Activated naive CD4-positive, alpha-beta T cell (primary cell): ENCODE measurements at regions not wholly inside any gene's neighbourhood (a gene's known extent, or its start where the extent isn't known, plus 50 kb on each side); places are given as distances from the start of the nearest gene placed in this dataset.

Source experiments
- DNase-seq, 4 experiments: peaks; one replicate each; lab custom pipeline; 2025; lab: John Stamatoyannopoulos, UW

GRCh38 chr3:102747611-102748010 lies 312.8 kb downstream of the ZPLD1 start:
- no peak for DNase-seq

DNA sequence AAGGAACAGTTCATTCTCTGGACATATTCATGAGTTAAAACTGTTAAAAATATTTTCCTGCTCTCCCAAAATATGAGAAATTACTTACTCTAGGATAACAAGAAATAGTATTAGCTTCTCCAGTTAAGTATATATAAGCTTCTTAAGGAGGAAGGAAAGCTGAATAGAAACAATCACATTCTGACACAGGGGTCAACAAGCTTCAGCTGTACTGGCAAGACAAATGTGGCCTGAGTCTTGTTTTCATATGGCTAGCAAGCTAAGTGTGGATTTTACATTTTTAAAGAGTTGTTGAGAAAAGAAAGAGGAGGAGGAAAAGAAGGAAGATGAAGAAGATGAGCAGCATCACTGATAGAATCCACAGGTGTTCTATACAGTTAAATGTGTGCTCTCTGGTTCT lies 313.8 kb downstream of the ZPLD1 start:
- DNase-seq: no peak

- DNase-seq: no peak
Measured at GRCh38 chr3:102750322-102750721, 315.5 kb downstream of the ZPLD1 start.

GRCh38 chr3:102753901-102754300 lies 319.1 kb downstream of the ZPLD1 start:
- DNase-seq: no peak

- DNase-seq: no peak
Measured at GRCh38 chr3:102756706-102757105, 321.9 kb downstream of the ZPLD1 start.

DNA sequence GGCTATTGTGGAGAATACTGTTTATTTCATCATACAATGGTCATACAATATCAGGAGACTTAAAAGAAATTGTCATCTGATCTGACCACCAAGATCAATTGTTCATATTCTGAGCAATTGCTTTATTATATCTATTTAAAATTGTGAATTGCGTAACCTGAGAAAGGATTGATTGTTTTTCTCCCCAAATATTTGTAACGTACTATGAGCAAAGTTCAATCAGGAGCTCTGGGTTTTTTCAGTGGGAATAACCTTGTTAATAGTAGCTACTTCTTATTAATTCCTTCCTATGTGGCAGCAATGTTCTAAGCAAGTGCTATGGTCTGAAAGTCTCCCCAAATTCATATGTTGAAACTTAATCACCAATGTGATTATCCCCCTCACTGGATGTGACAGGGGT lies 323.1 kb downstream of the ZPLD1 start:
- no peak for DNase-seq

DNA sequence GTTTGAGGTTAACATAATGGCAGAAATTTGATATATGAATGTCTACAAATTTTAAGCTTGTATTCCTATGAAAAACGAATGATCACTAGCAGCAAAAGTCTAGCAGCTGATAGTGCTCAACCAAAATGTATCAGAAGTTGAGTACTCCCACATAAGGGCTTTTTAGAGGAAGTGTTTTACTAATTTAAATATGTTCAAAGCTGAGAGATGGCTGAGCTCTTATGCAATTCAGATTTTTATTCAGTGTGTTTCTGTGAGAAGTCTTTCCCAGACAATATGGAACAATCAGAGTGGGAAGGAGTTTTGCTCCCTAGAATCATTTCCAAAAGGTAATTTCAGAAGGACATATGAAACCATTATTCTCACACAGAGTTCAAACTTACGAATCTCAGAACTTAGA lies 327.0 kb downstream of the ZPLD1 start:
- DNase-seq: no peak

GRCh38 chr3:102790747-102791325 lies 356.0 kb downstream of the ZPLD1 start:
- DNase-seq: no peak

- no peak for DNase-seq
Measured at GRCh38 chr3:102791641-102792589, 357.1 kb downstream of the ZPLD1 start.

DNA sequence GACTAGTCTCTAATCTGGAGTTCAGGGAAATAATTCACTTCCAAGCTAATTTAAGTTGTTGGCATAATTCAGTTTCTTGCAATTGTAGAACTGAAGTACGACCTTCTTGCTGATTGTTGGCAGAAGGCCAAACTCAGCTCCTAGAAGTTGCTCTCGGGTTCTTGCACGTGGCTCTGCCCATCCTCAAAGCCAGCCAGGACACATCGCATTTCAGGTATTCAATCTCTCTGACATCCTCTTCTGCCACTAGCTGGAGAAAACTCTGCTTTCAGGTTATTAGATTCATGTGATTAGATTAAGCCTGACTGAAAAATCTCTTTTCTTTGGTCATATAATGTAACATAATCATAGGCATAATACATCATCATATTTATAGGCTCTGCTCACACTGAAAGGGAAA lies 362.0 kb downstream of the ZPLD1 start:
- DNase-seq: no peak

- DNase-seq: no peak
Measured at GRCh38 chr3:102802819-102803420, 368.1 kb downstream of the ZPLD1 start.

GRCh38 chr3:102810937-102811336 lies 376.1 kb downstream of the ZPLD1 start:
- DNase-seq: no peak

DNA sequence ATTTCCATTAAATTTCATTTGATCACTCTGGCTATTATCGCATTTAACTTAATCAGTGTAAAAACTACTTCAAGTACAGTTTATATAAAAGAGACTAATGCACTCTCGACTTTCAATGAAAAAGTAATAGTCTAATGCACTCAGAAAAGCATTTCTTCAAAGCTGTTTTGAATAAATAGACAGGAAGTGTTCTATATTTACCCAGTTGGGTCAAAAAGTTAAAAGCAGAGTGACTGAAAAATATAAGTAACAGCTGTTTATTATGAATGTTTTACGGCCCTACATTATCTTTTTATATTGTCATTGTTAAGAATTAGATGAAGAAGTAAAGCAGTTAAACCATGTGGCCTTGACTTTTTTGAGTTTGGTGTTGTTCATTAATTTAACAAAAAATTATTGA lies 391.8 kb downstream of the ZPLD1 start:
- DNase-seq: no peak

- DNase-seq: no peak
Measured at GRCh38 chr3:102827386-102827785, 392.6 kb downstream of the ZPLD1 start.

- DNase-seq: no peak
Measured at GRCh38 chr3:102830415-102830814, 395.6 kb downstream of the ZPLD1 start.

DNA sequence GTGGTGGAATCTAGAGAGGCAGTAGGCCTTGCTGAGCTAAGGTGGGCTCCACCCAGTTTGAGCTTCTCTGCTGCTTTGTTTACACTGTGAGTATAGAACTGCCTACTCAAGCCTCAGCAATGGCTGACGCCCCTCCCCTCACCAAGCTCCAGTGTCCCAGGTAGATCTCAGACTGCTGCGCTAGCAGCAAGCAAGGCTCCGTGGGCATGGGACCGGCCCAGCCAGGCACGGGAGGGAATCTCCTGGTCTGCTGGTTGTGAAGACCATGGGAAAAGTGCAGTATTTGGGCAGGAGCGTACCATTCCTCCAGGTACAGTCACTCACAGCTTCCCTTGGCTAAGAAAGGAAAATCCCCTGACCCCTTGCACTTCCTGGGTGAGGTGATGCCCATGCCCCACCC lies 407.1 kb downstream of the ZPLD1 start:
- DNase-seq: no peak

GRCh38 chr3:102866845-102867244 lies 432.0 kb downstream of the ZPLD1 start:
- DNase-seq: no peak

DNA sequence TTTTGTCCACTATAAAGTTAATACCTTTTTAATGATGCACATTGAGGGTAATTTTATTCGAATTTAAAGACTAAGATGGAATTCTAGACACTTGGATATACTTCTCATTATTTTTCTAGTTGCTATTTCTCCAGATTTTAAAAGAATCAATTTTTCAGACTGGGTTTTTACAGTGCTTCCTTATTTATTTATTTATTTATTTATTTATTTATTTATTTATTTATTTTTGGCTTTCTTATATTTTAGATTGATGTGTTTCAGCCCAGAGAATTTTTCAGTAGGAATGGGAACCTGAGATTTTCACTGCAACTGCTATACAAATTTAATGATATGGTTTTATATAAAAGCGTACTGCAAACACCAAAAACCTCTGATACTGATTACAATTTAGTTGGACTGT lies 448.7 kb downstream of the ZPLD1 start:
- no peak for DNase-seq

- no peak for DNase-seq
Measured at GRCh38 chr3:102885289-102885688, 450.5 kb downstream of the ZPLD1 start.

DNA sequence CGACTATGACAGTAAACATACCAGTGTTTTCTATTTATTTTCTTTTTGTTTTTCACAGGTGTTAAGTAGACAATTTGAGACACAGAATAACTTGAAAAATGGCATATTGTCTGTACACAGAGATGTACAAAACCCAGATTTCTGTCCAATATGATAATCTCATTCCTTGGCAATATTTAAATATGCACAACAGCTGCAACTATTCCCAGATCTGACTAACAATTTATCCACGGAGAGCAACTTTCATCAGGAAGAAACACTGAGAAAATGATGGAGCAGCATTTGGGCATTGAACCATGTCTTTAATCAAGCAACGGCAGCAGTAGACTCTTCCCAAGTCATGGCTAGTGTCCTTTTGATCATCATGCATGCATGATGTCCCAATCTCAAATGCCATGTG lies 452.6 kb downstream of the ZPLD1 start:
- no peak for DNase-seq

GRCh38 chr3:102896851-102897621 lies 462.2 kb downstream of the ZPLD1 start:
- DNase-seq: no peak

GRCh38 chr3:102904629-102905028 lies 469.8 kb downstream of the ZPLD1 start:
- no peak for DNase-seq
